ENCODE measurements at regions not wholly inside any gene's neighbourhood (a gene's known extent, or its start where the extent isn't known, plus 50 kb on each side); places are given as distances from the start of the nearest gene placed in this dataset.
"Not testable (repeated sequence)": the region's sequence is repeated elsewhere in the genome, so short reads cannot be mapped to it uniquely, and the experiment has no call there.

- no peaks in the 10 kb centered on the region for H3K9me3 ChIP-seq
- H3K4me3 ChIP-seq, result no peak overlapping the region
- no peak for DNase-seq
- H3K27ac ChIP-seq, result no peak overlapping the region
- no peak for TF ChIP-seq CTCF (IDR thresholded peaks at IDR 0.05)
- no peak for TF ChIP-seq POLR2AphosphoS5 (IDR thresholded peaks at IDR 0.05)
- TF ChIP-seq EP300 (IDR thresholded peaks at IDR 0.05), result no peak
- no peak for TF ChIP-seq POLR2A (IDR thresholded peaks at IDR 0.05)
- no peaks in the 10 kb centered on the region for H3K36me3 ChIP-seq
- 86% methylated on average over 7 of the region's 7 CpGs for WGBS, 2 donors
- no peaks in the 10 kb centered on the region for H3K27me3 ChIP-seq
- no peaks in the 10 kb centered on the region for H3K4me1 ChIP-seq
- ATAC-seq (ENCODE audit: low FRiP score in 2 of 2), result no peak
These were observed 509.7 kb downstream of the DOK5 start for GRCh38 chr20:54985091-54985490.

DNA sequence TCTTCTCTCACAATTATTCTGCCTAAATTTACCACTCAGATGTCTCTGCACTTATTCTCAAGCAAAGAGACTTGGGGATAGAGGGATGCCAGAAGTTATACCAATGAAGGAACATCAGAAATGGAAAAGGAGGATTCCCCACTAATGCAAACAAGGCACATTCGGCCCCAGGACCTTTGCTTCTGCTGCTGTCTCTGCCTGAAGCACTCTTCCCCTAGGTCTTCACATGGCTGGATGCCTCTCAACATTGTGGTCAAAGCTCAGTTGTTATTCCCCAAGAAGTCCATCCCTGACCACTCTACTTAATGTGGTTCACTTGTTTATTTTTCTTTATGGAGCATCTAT, 508.7 kb downstream of the DOK5 start:
- Histone ChIP-seq H3K27me3 (no peaks in the 10 kb centered on the region), H3K4me3 (no peak overlapping the region), H3K9me3 (no peaks in the 10 kb centered on the region), H3K27ac (no peak overlapping the region), H3K36me3 (no peaks in the 10 kb centered on the region), H3K4me1 (no peaks in the 10 kb centered on the region)
- TF ChIP-seq CTCF (IDR thresholded peaks at IDR 0.05) (no peak), POLR2A (IDR thresholded peaks at IDR 0.05) (no peak)
- WGBS, 2 donors, result 59 to 64% methylated on average over 1 of the region's 1 CpG
- no peak for ATAC-seq (ENCODE audit: low FRiP score in 2 of 2)
- no peak for DNase-seq

DNA sequence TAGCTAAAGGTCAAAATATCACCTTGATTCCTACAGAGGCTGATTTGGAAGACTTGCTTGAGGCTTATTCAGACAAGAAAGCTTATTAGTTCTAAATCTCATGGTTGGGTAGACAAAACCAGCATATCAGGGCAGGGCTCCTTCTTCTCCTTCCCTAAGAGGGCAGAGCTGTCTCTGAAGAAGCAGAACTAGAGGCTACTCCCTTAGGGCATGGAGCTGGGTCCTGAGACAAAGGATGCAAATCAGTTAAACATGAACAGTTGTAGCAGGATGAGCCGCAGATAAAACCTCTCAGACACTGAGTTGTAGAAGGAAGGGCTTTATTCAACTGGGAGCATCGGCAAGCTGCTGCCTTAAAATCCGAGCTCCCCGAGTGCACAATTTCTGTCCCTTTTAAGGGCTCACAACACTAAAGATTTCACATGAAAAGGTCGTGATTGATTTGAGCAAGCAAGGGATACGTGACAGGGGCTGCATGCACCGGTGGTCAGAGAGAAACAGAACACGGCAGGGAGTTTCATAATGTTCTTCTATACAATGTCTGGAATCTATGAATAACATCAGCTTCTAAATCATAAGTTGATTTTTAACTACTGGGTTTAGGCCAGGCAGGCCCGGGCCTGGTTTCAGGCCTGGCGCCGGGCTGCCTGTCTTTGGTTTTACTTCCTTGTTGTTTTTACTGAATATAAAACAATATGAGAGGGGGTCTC, 508.2 kb downstream of the DOK5 start:
- ATAC-seq (ENCODE audit: low FRiP score in 2 of 2); H3K27ac ChIP-seq; H3K36me3 ChIP-seq; H3K4me3 ChIP-seq; H3K4me1 ChIP-seq; H3K27me3 ChIP-seq; H3K9me3 ChIP-seq: not testable (repeated sequence)
- DNase-seq, result peak in 1 of 2 donors; percentile 17
- WGBS, 2 donors, result 82 to 87% methylated on average over 11 of the region's 11 CpGs

DNA sequence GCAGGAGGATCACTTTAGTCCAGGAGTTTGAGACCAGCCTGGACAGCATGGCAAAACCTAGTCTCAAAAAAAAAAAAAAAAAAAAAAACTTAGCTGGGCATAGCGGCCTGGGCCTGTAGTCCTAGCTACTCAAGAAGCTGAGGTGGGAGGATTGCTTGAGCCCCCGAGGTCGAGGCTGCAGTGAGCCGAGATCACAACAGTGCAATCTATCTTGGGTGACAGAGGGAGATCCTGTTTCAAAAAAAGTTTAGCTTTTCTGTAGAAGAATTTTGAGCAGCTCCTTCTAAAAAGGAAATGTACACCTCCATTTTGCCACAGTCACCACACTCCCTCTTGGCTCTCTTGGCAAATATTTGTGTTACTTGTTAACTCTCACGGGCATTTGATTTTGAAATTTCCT, 505.8 kb downstream of the DOK5 start:
- no peak for ATAC-seq (ENCODE audit: low FRiP score in 2 of 2)
- H3K4me3 ChIP-seq, result no peak overlapping the region
- no peaks in the 10 kb centered on the region for H3K4me1 ChIP-seq
- H3K9me3 ChIP-seq, result no peaks in the 10 kb centered on the region
- no peak for DNase-seq
- H3K27ac ChIP-seq, result no peak overlapping the region
- no peaks in the 10 kb centered on the region for H3K27me3 ChIP-seq
- WGBS, 2 donors, result 53 to 54% methylated on average over 5 of the region's 5 CpGs
- no peaks in the 10 kb centered on the region for H3K36me3 ChIP-seq
- TF ChIP-seq CTCF (IDR thresholded peaks at IDR 0.05), result no peak
- no peak for TF ChIP-seq POLR2AphosphoS5 (IDR thresholded peaks at IDR 0.05)
- TF ChIP-seq POLR2A (IDR thresholded peaks at IDR 0.05), result no peak
- TF ChIP-seq EP300 (IDR thresholded peaks at IDR 0.05), result no peak

DNA sequence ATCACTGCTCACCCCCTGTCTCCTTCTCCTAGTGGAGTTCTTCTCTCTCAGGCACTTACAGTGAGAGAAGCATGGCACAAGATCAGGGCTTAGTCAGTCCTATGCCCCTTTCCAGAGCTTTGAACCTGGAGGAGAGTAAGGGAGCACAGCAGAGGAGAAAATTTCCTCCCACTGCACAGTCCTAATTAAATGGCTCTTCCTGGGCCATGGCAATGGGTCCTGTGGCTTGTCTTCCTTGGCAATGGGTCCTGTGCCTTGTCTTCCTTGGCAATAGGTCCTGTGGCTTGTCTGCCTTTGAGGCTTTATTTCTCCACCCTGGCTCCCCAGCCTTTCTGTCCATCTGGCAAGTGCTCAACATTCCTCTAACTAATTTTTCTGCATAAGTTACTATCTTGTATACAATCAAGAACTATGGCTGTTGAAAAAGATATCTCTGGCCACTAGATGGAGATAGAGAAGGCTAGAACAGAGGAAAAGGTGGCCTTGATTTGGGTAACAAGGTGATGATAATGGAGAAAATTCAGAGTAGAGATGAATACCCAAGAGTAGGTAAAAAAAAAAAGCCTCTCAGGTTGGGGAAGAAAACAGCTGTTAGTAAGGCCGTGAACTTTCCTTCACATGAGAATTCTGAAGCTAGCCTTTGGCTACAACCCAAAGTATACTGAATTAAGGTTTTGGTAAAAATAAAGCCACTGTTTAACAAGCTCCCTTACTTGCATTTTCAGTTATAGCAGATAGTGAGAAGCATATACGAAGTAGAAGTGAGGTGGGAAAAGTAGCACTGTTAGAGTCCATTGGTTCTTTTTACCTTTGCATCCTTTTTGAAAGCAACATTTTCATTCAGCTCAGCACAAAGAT, 504.9 kb downstream of the DOK5 start:
- ATAC-seq (ENCODE audit: low FRiP score in 2 of 2) (no peak), DNase-seq (no peak)
- Histone ChIP-seq H3K4me3 (no peak overlapping the region), H3K4me1 (no peaks in the 10 kb centered on the region), H3K36me3 (no peaks in the 10 kb centered on the region), H3K27ac (no peak overlapping the region), H3K27me3 (no peaks in the 10 kb centered on the region), H3K9me3 (no peaks in the 10 kb centered on the region)
- 35 to 57% methylated on average over 2 of the region's 2 CpGs for WGBS, 2 donors
- no peak for TF ChIP-seq CTCF (IDR thresholded peaks at IDR 0.05)
- TF ChIP-seq POLR2A (IDR thresholded peaks at IDR 0.05), result no peak
- no peak for TF ChIP-seq POLR2AphosphoS5 (IDR thresholded peaks at IDR 0.05)
- TF ChIP-seq EP300 (IDR thresholded peaks at IDR 0.05), result no peak
